NCI-H82 treated with DMSO at 0.1 percent for 48 hours (cell line): ENCODE measurements at regions not wholly inside any gene's neighbourhood (a gene's known extent, or its start where the extent isn't known, plus 50 kb on each side); places are given as distances from the start of the nearest gene placed in this dataset.
"Not testable (repeated sequence)": the region's sequence is repeated elsewhere in the genome, so short reads cannot be mapped to it uniquely, and the experiment has no call there.

ENCODE experiments used
- DNase-seq: peaks from one replicate; lab custom pipeline; 2025; ENCODE audit not compliant: unreplicated experiment; lab: John Stamatoyannopoulos, UW

DNA sequence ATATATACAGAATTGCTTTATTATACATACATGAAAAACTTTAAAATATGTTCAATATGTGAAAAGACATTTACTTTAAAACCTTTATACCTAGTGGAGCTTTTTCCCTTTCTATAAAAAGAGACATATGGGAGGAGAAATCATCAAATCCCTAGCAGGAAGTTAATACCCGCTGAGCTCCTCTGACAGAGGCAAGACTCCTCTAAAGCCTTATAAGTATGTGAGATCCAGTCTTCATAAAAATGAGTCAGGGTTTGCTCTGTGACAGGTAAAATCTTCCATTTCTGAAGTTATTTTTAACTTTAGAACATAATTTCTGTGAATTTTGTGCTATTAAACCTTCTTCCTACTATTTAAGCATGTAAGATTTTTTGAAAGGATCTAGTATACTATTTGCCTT is 634.4 kb upstream of the AADAT start:
- DNase-seq: no peak

DNA sequence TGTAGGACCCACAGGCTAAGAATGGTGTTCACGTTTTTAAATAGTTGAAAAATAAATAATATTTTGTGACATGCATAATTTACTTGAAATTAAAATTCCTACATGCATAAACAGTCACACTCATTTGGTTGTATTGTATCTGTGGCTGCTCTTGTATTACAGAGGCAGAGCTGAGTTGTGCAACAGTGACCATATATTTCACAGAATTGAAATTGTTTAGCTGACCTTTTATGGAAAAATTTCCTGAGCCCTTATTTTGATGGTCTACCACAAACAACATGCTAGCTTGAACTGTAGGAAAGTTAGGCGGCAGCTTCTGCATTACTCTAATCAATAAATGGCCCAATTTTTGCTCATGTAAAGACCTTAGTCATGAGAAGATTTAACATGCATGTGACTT is 633.4 kb upstream of the AADAT start:
- DNase-seq: no peak

DNA sequence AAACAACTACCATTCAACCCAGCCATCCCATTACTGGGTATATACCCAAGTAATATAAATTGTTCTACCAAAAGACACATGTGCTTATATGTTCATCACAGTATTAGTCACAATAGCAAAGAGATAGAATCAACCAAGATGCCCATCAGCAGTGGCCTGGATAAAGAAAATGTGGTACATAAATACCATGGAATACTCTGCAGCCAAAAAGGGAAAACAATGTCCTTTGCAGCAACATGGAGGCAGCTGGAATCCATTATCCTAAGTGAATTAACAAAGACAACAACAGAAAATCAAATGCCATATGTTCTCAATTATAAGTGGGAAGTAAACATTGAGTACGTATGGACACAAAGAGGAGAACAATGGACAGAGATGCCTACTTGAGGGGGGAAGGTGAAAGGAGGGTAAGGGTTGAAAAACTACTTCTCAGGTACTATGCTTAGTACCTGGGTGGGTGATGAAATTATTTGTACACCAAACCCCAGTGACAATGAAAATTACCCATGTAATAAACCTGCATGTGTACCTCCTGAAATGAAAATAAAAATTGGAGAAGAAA is 632.1 kb upstream of the AADAT start:
- DNase-seq: no peak

DNA sequence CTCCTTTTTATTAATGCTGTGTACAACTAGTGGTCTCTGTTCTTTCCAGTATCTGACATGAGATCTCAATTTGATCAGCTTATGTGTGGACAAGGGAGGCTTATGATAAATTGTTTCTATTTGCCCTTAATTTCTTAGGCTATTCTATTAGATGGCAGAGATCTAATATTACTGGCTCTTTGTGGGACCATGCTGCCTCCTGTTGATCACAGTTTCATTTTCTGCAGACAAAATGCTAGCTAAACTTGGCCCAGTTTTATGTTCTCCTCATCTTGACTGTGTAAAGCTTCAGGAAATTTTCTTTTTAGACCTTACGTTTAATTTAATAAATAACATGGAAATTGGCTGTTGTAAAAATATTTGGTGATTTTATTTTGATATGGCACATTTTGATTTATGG is 627.1 kb upstream of the AADAT start:
- DNase-seq: no peak

DNA sequence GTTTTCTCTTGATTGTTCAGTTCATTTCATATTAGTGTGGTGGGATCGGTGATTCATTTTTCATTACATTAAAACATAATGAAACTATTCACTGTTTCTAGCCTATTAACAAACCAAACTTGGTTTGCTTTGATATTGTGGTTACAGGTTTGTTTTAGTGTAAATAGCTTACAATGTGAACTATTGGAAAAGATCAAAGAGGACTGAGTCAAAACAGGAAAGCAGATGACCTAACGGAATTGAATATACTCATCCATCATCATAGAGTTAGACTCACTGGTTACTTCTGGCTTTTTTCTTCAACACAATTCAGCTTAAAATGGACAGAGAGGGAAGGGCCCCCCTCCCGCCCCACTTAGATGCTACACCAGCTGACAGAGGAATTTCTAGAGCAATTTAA is 616.2 kb upstream of the AADAT start:
- no peak for DNase-seq

DNA sequence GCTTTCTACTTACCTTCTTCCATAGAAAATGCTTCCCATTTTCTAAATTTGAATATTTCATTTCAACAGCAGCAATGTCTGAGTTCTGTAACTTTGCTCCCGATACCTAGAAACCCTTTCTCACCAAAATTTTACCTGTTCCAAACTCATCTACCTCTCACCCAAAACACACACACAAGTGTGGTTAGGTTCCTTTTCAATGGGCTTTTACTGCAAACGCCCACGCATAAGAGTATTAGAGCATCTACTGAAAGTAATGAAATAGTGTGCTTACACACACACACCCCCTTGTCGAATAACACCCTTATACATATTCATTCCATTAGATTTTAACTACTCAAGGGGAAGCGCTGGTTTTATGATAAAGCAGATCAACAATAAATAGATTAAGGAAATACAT is 610.3 kb upstream of the AADAT start:
- no peak for DNase-seq

DNA sequence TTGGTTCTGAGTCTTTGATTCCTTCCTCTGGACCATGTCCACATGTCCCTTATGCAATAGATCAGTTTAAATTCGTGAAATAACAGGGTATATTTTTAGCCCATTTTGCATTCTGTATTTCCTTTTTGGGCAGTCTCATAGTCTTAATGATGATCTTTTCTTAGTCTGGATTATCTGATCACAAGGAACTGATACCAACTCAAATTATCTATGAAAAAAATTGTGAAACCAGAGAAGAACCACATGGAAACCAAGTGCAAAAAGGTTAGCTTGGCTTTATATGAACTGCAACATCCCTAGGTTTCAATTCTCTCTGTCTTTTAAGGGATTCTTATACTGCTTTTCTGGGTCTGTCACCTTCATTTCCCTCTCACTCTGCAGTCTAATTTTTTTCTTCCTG is 608.6 kb upstream of the AADAT start:
- DNase-seq: no peak

DNA sequence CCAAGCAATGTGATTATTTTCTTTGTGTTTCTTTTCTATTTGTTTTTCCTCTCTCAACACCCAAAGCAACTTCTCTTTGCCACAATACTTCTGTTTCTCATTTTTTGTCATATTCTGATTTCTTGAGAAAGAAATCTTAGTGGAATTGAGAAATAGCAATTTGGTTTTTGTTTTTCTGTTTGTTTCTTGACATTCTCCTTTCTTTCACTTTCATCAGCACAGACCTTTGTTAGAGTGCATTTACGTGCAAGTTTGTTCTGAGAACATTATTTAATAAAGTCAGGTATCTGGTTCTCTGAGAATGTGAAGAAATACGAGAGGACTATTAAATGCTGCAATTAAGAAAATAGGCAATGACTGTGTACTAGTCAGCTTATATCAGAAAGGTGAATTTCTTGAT is 608.1 kb upstream of the AADAT start:
- DNase-seq: no peak

DNA sequence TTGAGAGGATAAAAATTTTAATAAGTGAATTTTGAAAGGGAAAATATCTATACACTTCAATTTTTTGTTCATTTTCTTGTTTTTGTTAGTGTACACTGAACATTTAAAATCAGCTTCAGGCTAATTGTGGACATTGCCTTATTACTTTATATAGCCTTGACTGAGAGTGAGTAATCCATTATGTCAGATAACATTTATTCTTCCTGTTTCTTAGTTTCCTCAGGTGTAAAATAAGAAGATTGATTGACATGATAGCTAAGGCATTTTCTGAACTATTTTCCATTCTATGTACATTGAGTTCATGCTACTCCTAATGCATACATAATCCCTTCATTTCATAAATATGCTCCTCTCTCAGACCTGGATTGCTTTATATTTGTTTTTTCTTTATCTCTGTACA is 607.3 kb upstream of the AADAT start:
- DNase-seq: no peak

DNA sequence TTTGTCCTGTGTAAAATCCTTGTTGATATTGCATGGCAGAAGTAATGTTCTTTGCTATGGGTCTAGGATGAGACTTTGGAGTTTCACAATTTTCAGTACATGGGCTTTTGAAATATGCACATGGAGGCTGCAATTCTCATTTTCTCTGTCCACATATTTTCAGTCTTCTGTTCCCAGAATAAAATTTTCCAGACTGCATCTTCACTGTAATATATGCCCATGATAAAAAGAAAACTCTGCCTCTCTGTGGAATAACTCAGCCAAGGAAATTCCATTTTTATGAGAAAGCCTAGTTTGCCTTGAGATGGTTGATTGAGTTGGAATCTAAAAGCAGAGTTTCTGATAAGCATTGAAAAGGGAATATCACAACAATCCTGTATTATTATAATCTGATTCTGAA is 601.4 kb upstream of the AADAT start:
- DNase-seq: no peak

DNA sequence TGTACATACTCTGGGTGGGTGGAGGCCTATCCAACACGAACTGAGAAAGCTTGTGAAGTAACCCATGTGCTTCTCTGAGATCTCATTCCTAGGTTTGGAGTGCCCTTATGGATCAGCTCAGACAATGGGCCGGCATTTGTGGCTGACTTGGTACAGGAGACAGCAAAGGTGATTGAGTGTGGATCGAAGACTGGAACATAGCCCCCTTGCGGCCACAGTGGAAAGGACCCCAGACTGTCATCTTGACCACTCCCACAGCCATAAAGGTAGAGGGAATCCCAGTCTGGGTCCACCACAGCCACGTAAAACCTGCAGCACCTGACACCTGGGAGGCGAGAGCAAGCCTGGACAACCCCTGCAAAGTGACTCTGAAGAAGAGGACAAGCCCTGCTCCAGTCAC is 598.0 kb upstream of the AADAT start:
- no peak for DNase-seq

DNA sequence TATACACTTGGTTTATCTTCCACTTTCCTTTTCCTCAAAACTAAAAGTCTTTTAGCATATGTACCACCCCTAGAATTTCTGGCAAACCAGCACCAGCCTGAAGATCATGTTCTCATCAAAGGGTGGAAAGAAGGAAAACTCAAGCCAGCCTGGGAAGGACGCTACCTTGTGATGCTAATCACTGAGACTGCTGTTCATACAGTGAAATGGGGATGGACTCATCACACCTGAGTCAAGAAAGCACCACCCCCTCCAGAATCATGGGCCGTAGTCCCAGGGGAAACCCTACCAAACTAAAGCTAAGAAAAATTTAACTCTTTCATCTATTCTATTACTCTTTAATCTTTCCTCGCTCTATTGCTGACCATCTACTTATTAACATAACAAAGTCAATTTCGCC is 595.9 kb upstream of the AADAT start:
- not testable (repeated sequence) for DNase-seq

DNA sequence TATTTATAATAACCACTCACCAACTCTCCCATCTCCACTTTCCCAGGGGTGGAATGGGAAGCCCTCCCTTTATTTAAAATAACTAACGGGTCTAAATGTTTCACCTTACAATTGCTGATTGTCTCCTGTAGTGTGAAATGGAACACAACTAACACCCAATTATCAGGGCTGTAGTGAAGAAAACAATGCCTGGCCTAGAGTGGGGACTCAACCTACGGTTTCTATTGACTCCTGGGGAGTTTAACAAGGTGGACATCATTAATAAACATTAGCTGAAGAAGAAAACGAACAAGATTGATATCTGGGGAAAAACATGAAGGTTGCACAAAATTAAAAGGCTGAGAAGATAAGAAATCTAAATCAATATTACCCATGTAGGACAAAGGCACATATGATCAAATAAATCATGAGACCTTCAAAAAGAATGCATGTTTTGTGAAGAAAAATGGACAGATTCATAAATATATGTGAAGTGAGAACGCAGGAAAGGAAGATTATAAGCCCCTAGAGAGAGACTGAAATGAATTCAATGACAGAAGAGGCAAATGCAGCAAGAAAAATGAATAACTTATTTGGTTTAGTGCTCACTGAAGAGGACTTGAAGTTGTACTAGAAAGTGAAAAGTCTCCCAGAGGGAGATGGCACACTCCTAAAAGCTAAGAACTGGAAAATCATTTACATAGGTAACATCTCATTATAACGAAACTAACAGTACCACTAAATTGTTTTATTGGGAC is 593.0 kb upstream of the AADAT start:
- no peak for DNase-seq

DNA sequence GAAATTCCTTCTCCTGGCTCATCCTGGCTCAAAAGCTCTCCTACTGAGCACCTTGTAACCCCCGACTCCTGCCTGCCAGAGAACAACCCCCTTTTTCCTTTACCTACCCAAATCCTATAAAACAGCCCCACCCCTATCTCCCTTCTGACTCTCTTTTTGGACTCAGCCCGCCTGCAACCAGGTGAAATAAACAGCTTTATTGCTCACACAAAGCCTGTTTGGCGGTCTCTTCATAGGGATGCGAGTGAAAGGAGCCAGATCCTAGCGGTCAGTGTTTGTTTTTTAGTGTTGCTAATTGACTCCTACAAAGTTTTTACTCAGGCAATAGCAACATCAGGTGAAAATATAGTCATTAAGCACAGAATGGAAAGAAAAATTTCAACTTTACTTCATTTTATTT is 592.3 kb upstream of the AADAT start:
- not testable (repeated sequence) for DNase-seq

DNA sequence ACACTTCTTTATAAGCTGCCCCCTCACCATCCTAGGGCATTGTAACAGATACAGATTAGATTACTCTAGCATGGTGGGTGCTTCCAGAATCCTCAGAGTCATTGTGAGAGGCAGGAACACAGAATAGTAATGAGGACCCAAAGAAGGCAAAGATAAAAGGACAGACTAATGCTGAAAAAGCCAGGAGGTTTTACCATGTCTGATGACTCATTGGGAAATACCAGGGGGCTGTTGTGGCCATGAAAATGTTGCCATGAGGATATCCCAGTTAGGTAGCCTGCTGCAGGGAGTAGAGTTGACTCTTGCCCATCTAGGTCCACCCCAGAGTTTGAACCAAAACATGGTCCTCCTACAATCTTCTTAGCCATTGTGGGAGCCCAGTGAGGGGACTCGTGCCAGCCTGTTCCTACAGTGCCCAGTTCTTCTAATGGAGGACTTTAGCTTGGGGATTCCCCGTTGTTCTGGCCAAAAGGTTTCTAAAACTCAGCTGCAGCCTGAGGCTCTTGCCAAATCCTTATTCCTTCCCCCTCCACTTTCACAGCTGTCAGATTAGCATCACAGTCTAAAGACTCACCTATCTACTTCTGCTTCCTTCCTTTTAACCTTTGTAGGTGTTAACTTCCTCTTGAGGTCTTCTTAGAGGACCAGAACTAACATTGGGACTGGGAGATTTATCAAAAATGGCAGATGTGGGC is 586.0 kb upstream of the AADAT start:
- no peak for DNase-seq

DNA sequence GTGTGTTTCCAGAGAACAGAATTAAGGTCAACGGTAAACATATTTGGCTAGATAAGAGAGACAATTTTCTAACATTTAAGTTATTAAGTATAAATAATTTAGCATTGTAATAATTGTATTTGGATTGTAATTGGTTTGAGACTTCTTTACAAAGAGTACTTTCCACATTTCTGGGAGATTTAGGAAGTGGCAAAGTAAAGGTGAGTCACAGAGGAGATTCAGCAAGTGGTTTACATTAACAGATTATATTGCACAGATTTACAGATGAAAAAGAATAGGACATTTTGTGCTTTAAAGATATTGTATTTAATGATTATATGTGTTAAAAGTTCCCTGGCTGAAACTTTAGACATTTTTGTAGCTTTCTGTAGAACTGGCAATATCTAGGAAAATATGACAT is 584.4 kb upstream of the AADAT start:
- no peak for DNase-seq

DNA sequence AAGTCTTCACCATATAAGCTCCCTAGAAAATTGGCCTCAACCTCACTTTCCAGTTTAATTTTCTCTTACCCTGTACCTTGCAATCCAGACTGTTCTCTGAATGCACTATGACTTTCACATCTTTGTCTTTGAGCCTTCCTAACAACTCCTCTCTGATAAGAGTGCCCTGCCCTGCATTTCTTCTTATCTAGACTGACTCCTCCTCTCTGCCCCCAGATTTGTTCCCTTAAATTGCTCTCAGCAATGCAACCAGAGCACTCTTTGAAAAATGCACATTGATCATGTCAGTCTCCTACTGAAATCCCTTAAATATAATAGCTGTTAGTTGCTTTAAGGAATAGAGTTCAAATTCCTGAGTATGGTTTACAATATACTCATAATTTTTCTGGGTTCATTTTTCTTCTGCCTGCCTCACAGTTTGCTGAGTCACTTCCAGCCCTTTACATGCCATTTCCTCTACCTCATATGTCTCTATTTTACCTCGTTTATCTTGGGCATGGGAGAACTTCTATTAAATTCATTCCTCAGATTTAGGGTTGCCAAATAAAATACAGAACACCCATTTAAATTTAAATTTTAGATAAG is 582.7 kb upstream of the AADAT start:
- DNase-seq: peak; percentile 79

DNA sequence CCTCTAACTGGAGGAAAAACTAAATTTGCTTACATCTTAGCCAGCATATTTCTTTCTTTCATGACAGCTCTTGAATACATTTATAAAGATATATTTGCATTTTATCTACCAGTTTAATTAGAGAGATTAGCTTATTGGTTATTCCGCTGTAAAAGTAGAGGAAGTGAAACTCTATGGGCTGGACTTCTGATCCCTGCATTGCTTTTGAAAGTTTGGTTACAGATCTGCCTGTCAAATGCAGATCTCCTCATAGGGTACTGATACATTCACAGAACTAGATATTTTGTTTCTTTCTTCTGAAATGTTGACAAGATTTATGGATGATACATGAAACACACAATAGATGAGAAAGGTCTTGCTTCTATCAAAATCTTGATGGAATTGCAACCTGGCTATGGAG is 581.4 kb upstream of the AADAT start:
- no peak for DNase-seq

DNA sequence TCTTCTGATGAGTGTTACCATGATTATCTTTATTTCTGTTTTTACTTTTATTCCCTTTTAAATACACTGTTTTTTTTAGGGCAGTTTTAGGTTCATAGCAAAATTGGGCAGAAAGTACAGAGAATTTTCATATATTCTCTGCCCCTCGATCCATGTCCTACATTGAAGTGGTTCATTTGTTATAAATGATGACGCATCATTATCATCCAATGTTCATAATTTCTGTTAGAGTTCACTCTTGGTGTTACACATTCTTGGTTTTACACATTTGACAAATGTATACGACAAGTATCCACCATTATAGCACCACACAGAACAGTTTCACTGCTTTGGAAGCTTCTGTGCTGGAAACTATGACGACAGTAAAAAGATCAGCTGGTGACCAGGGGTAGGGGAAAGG is 578.1 kb upstream of the AADAT start:
- DNase-seq: no peak

DNA sequence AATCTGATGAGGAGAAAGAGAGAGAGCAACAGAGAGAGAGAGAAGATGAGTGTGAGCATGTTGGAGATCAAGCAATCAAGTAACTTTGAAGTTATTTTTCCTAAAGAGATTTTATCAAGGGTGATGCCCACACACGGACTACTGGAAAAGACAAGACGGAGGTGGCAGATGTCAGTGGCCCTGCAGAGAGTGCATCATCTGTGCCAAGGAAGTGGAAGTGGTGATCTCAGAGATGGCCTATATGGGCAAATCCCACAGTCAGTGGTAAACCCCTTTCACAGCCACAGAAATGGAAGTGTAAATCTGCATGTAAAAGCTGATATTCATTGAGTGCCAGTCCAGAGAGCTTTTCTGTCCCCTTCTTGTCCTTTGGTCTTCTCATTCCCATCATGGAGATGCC is 577.2 kb upstream of the AADAT start:
- no peak for DNase-seq

DNA sequence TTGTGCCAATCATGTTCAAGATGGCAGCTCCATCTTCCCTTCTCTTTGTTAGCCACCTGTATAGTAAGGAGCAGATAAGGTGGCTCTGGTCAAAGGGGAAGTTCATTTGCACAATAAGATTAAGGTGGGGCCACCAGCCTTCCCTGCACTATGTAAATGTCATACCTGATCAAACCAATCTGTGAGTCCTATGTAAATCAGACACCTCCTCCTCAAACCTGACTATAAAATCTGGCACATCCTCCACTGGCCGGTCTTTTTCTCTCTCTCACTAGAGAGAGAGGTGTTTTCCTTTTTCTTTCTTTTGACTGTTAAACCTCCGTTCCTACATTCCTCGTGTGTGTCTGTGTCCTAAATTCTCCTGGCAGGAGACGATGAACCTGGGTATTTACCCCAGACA is 572.5 kb upstream of the AADAT start:
- no peak for DNase-seq

DNA sequence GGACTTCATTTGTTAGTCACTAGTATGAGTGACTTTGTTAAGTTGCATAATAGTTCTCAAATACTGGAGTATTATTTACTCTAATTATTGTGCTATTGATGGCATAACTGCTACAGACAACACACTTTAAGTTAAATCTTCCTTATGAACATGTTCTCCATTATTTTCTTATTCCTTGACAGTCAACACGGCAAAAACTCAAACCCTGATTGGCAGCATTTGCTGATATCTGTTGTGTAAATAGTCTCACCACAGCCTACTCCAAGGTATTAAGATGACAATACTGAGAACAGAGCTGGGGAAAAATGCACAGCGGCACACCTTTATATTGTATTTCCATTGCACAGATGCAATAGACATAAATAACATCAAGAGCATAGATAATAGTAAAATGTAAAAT is 568.0 kb upstream of the AADAT start:
- no peak for DNase-seq
